Astrocyte (in vitro differentiated cells and primary cell): ENCODE measurements at regions not wholly inside any gene's neighbourhood (a gene's known extent, or its start where the extent isn't known, plus 50 kb on each side); places are given as distances from the start of the nearest gene placed in this dataset.

ENCODE experiments used
- DNase-seq: peaks from one replicate; pipeline ENCODE4 v3.0.0-alpha.2; 2010; ENCODE audit warnings: low read depth
- FAIRE-seq: peaks from 2 replicates; lab custom pipeline; 2011; peaks lifted over from hg19 to GRCh38; lab: Jason Lieb, UNC
- H2AFZ ChIP-seq: 2 replicates; pipeline ENCODE4 v1.6.0; 2012; ENCODE audit warnings: low read depth, low read length, inconsistent platforms
- H3K27ac ChIP-seq: 2 replicates; pipeline ENCODE4 v1.5.1; 2011; ENCODE audit warnings: low read depth, low read length, inconsistent platforms
- H3K27me3 ChIP-seq: 2 replicates; pipeline ENCODE4 v1.6.0; 2011; ENCODE audit warnings: low read length, inconsistent platforms; ENCODE audit not compliant: insufficient read depth
- H3K36me3 ChIP-seq: 2 replicates; pipeline ENCODE4 v1.5.1; 2011; ENCODE audit warnings: low read length, inconsistent platforms; ENCODE audit not compliant: insufficient read depth
- H3K4me1 ChIP-seq: 2 replicates; pipeline ENCODE4 v1.5.1; 2011; ENCODE audit warnings: low read length, inconsistent platforms; ENCODE audit not compliant: insufficient read depth
- H3K4me2 ChIP-seq: 2 replicates; pipeline ENCODE4 v1.6.0; 2012; ENCODE audit warnings: low read length, inconsistent platforms
- H3K4me3 ChIP-seq: 2 replicates; pipeline ENCODE4 v1.5.1; 2011; ENCODE audit warnings: low read depth, mild to moderate bottlenecking, low read length, inconsistent platforms; ENCODE audit not compliant: insufficient read depth
- H3K79me2 ChIP-seq: 2 replicates; pipeline ENCODE4 v1.6.0; 2012; ENCODE audit warnings: mild to moderate bottlenecking, low read length, inconsistent platforms; ENCODE audit not compliant: insufficient read depth
- H3K9ac ChIP-seq: 2 replicates; pipeline ENCODE4 v1.6.0; 2012; ENCODE audit warnings: mild to moderate bottlenecking, low read length, inconsistent platforms
- H3K9me3 ChIP-seq: 2 replicates; pipeline ENCODE4 v1.5.1; 2012; ENCODE audit warnings: low read depth, mild to moderate bottlenecking, low read length, inconsistent platforms; ENCODE audit not compliant: insufficient read depth
- H4K20me1 ChIP-seq: 2 replicates; pipeline ENCODE4 v1.6.0; 2012; ENCODE audit warnings: low read length, inconsistent platforms; ENCODE audit not compliant: insufficient read depth
- H3K27ac Mint-ChIP-seq: one replicate; pipeline ENCODE4 v1.8.0; 2021; ENCODE audit warnings: mild to moderate bottlenecking, mixed read lengths; ENCODE audit not compliant: unreplicated experiment
- H3K27me3 Mint-ChIP-seq: one replicate; pipeline ENCODE4 v1.8.0; 2021; ENCODE audit warnings: low read depth, mixed read lengths; ENCODE audit not compliant: unreplicated experiment
- H3K36me3 Mint-ChIP-seq: one replicate; pipeline ENCODE4 v1.8.0; 2021; ENCODE audit warnings: low read depth, mixed read lengths; ENCODE audit not compliant: unreplicated experiment
- H3K4me1 Mint-ChIP-seq: one replicate; pipeline ENCODE4 v1.8.0; 2021; ENCODE audit warnings: low read depth, mixed read lengths; ENCODE audit not compliant: unreplicated experiment
- H3K4me3 Mint-ChIP-seq: one replicate; pipeline ENCODE4 v1.8.0; 2021; ENCODE audit warnings: mild to moderate bottlenecking, moderate library complexity, mixed read lengths; ENCODE audit not compliant: unreplicated experiment
- H3K9me3 Mint-ChIP-seq: one replicate; pipeline ENCODE4 v1.8.0; 2021; ENCODE audit warnings: mild to moderate bottlenecking, mixed read lengths; ENCODE audit not compliant: unreplicated experiment
- EZH2 ChIP-seq: IDR thresholded peaks from 2 replicates; pipeline ENCODE4 v1.6.1; 2012; ENCODE audit warnings: mild to moderate bottlenecking, low read length, inconsistent platforms; ENCODE audit not compliant: insufficient read depth
- TF ChIP-seq, protein P1 (sequence below): IDR thresholded peaks from 2 replicates; pipeline ENCODE4 v1.5.1; 2011; ENCODE audit warnings: low read depth, mild to moderate bottlenecking, inconsistent platforms, low read length, moderate library complexity; ENCODE audit not compliant: insufficient read depth

DNA sequence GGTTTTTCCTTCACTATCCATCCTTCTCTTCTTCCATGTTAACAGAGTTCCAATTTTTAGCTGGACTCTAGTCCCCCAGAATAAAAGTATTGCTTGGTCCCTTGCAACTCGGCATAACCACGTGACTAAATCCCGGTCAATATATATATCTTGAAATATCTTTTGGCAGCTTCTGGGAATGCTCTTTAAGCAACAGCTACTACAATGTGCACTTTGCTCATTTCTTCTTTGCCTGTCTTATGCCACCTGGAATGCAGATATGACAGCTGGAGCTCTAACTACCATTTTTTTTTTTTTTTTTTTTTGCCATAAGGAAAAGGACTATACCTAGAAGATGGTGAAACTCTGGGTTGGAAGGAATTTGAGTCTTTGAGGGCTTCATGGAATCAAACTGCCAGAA, 82.6 kb downstream of the GCNT4 start:
- TF ChIP-seq, protein P1, sequence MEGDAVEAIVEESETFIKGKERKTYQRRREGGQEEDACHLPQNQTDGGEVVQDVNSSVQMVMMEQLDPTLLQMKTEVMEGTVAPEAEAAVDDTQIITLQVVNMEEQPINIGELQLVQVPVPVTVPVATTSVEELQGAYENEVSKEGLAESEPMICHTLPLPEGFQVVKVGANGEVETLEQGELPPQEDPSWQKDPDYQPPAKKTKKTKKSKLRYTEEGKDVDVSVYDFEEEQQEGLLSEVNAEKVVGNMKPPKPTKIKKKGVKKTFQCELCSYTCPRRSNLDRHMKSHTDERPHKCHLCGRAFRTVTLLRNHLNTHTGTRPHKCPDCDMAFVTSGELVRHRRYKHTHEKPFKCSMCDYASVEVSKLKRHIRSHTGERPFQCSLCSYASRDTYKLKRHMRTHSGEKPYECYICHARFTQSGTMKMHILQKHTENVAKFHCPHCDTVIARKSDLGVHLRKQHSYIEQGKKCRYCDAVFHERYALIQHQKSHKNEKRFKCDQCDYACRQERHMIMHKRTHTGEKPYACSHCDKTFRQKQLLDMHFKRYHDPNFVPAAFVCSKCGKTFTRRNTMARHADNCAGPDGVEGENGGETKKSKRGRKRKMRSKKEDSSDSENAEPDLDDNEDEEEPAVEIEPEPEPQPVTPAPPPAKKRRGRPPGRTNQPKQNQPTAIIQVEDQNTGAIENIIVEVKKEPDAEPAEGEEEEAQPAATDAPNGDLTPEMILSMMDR = no peak
- no peak for TF ChIP-seq EZH2
- Histone ChIP-seq H3K36me3 (no peaks in the 10 kb centered on the region), H4K20me1 (no peaks in the 10 kb centered on the region), H3K4me2 (no peak overlapping the region), H3K27me3 (no peaks in the 10 kb centered on the region), H3K4me3 (no peak overlapping the region), H3K79me2 (no peaks in the 10 kb centered on the region), H3K4me1 (no peaks in the 10 kb centered on the region), H2AFZ (no peak overlapping the region), H3K27ac (no peak overlapping the region), H3K9ac (no peak overlapping the region), H3K9me3 (no peaks in the 10 kb centered on the region)
- Mint-ChIP-seq H3K4me3 (no peak overlapping the region), H3K9me3 (peaks cover 6% of the 10 kb centered on the region), H3K4me1 (peaks cover 5% of the 10 kb centered on the region), H3K27me3 (peaks cover 6% of the 10 kb centered on the region), H3K27ac (no peak overlapping the region), H3K36me3 (peaks cover 2% of the 10 kb centered on the region)
- no peak for FAIRE-seq
- no peak for DNase-seq

GRCh38 chr5:74966141-74967026, 86.0 kb downstream of the GCNT4 start:
- Histone ChIP-seq H2AFZ (no peak overlapping the region), H3K27me3 (no peaks in the 10 kb centered on the region), H3K4me1 (no peaks in the 10 kb centered on the region), H3K9ac (no peak overlapping the region), H3K36me3 (no peaks in the 10 kb centered on the region), H3K4me3 (no peak overlapping the region), H3K27ac (no peak overlapping the region), H3K79me2 (no peaks in the 10 kb centered on the region), H3K4me2 (no peak overlapping the region), H3K9me3 (no peaks in the 10 kb centered on the region), H4K20me1 (no peaks in the 10 kb centered on the region)
- peaks cover 9% of the 10 kb centered on the region for H3K4me1 Mint-ChIP-seq
- peaks cover 6% of the 10 kb centered on the region for H3K9me3 Mint-ChIP-seq
- FAIRE-seq (no peak), DNase-seq (peak; percentile 53)
- TF ChIP-seq, protein P1 = no peak
- no peak for TF ChIP-seq EZH2
- H3K36me3 Mint-ChIP-seq = peaks cover 2% of the 10 kb centered on the region
- peaks cover 6% of the 10 kb centered on the region for H3K27me3 Mint-ChIP-seq
- no peak overlapping the region for H3K27ac Mint-ChIP-seq
- H3K4me3 Mint-ChIP-seq = no peak overlapping the region

DNA sequence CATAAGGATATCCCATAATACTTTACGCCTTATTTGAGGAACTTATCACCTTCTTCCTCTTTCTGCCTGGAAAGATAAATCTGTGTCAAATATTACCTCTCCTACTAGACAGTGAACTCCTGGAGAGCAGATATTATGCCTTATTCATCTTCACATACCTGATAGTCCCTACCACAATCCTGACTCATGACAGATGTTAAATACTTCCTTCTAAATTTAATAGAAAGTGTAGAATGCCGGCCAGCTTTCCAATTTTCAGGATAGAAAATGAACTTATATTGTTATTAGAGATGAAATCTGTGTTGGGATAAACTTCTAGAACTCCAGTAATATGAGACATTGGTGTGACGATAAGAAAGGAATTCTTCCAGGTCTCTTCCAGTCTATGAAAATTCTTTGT, 89.0 kb downstream of the GCNT4 start:
- Histone ChIP-seq H3K79me2 (no peaks in the 10 kb centered on the region), H3K27me3 (no peaks in the 10 kb centered on the region), H3K27ac (no peak overlapping the region), H3K9ac (no peak overlapping the region), H4K20me1 (no peaks in the 10 kb centered on the region), H3K36me3 (no peaks in the 10 kb centered on the region), H3K4me1 (no peaks in the 10 kb centered on the region), H3K9me3 (no peaks in the 10 kb centered on the region), H2AFZ (no peak overlapping the region), H3K4me3 (no peak overlapping the region), H3K4me2 (no peak overlapping the region)
- no peak overlapping the region for H3K27ac Mint-ChIP-seq
- H3K9me3 Mint-ChIP-seq = peaks cover 6% of the 10 kb centered on the region
- peak; percentile 19 for DNase-seq
- peak; percentile 20 for FAIRE-seq
- H3K4me3 Mint-ChIP-seq = no peak overlapping the region
- H3K4me1 Mint-ChIP-seq = peaks cover 9% of the 10 kb centered on the region
- TF ChIP-seq EZH2 = no peak
- TF ChIP-seq, protein P1 = no peak
- peaks cover 6% of the 10 kb centered on the region for H3K27me3 Mint-ChIP-seq
- H3K36me3 Mint-ChIP-seq = no peaks in the 10 kb centered on the region
